Sigmoid colon (tissue), 4 donors: ENCODE measurements at regions not wholly inside any gene's neighbourhood (a gene's known extent, or its start where the extent isn't known, plus 50 kb on each side); places are given as distances from the start of the nearest gene placed in this dataset.
"Not testable (repeated sequence)": the region's sequence is repeated elsewhere in the genome, so short reads cannot be mapped to it uniquely, and the experiment has no call there.

Experiments
- CTCF ChIP-seq, 4 experiments: fragments of 450-650 bp in 3 of 4; fragments of 200-600 bp in 1 of 4; IDR thresholded peaks; one replicate each; pipeline ENCODE4 v1.5.1; 2016 to 2019; ENCODE audit warnings: antibody characterized with exemption in 4 of 4, mild to moderate bottlenecking in 3 of 4, moderate library complexity in 2 of 4
- EP300 ChIP-seq, 4 donors: sonication (generic); formaldehyde crosslinking; IDR thresholded peaks; one replicate each; pipeline ENCODE4 v1.6.1; 2017; ENCODE audit warnings: antibody characterized with exemption in 4 of 4
- POLR2A ChIP-seq, 2 donors: fragments of 450-650 bp; IDR thresholded peaks; one replicate each; pipeline ENCODE4 v1.6.1; 2016; ENCODE audit warnings: antibody characterized with exemption in 2 of 2, mild to moderate bottlenecking in 2 of 2, moderate library complexity in 2 of 2

GRCh38 chr3:69657030-69657429, 82.2 kb upstream of the MITF start:
- not testable (repeated sequence) for TF ChIP-seq EP300, POLR2A, CTCF (IDR thresholded peaks at IDR 0.05)
